Fibroblast of the aortic adventitia (primary cell): ENCODE measurements at regions not wholly inside any gene's neighbourhood (a gene's known extent, or its start where the extent isn't known, plus 50 kb on each side); places are given as distances from the start of the nearest gene placed in this dataset.
A peak's percentile ranks its signal among the peaks of the same experiment; 100 is the strongest.

Experiments used
- DNase-seq: peaks from one replicate; pipeline ENCODE4 v3.0.0-alpha.2; 2010; ENCODE audit warnings: low read depth
- H3K4me3 ChIP-seq: 2 replicates; pipeline ENCODE4 v1.5.1; 2011; ENCODE audit warnings: low read depth, mild to moderate bottlenecking, control low read depth, low read length, moderate library complexity
- CTCF ChIP-seq: IDR thresholded peaks from 2 replicates; pipeline ENCODE4 v1.5.1; 2011; ENCODE audit warnings: mild to moderate bottlenecking, low read length, control low read depth, inconsistent platforms; ENCODE audit not compliant: insufficient read depth

- no peak for TF ChIP-seq CTCF
- no peak overlapping the region for H3K4me3 ChIP-seq
- DNase-seq = peak; percentile 87
Observed at GRCh38 chr3:117788061-117788460, 1078.5 kb downstream of the TUSC7 start.

DNA sequence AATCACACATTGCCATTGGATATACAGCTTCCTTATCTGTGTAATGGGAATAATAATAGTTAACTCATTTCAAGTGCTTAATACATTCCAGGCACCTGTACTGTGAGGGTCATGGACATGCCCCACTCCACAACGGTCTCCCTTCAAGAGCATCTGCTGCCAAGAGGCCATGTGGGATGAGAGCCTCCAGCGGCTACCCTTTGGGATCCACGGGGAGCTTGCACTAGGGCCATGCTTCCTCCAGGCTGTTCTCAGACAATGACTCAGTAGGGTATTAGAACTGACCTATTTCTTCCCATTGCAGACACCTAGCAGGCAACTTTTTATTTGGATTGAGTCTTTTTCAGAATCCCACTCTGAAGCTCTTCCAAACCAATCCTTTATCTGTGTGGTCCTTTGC is 1078.9 kb downstream of the TUSC7 start:
- DNase-seq = no peak

DNA sequence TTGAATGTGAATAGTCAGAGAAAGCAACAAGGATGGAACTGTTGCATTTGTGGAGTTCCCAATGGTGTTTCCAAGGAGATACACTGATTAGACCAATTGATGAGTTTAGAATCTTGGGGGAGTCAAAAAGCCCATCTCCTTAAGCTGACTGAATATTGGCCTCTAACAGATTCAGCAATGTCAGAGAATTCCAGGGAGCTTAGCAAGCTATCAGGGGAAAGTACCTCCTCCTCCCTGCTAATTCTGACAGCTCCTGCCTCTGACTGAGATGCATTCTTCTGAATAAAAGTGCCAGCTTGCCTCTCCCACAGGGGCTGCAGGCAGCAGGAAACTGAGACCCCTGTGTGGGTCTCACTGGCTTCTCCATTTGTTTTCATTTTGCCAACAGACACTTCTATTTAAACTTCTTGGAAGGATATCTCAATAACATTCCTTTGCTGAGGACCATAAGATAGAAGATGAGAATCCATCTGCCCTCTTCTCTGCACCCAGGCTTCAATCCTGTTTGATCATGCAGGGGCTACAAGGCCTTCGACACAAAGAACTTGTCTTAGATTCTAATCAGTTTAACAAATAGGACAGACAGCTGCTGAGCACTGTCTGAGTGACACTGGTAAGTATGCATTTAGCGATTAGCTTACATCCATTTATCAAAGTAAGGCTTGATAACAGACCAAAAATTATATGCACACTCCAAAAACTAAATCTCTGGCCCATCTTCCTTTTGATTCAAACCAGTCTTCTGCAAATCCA is 1080.8 kb downstream of the TUSC7 start:
- DNase-seq = peak; percentile 34
- TF ChIP-seq CTCF = no peak
- no peak overlapping the region for H3K4me3 ChIP-seq

More for the DNA sequence above, 1078.9 kb downstream of the TUSC7 start:
- no peak overlapping the region for H3K4me3 ChIP-seq
- no peak for TF ChIP-seq CTCF

DNA sequence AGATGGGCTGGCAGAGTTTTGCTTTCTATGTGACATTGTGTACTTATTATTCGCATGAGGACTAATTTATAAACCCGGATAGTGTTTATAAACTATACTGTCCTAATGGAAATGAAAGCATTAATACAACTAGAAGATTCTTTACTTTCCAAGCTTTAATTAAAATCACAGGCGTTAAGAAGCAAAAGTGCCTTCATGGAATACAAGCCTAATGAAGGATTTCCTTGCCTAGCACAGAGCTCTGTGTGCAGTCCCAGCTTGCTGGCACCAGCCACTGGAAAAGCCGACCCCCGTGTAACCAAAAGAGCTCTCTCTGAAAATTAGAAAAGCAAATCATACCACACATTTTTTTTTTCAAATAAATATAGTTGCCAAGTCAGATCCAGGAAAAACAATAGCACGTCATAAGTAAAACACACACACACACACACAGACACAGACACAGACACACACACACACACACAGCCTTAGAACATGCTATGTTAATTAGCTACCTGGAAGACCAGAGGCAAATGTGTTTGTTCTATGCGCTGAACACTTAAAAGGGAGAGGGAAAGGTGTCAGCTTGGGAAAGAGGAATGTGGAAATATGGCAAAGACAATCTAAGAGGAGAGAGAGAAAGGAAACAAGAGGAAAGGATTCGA is 1084.2 kb downstream of the TUSC7 start:
- no peak for TF ChIP-seq CTCF
- H3K4me3 ChIP-seq = no peak overlapping the region
- DNase-seq = peak; percentile 25

DNA sequence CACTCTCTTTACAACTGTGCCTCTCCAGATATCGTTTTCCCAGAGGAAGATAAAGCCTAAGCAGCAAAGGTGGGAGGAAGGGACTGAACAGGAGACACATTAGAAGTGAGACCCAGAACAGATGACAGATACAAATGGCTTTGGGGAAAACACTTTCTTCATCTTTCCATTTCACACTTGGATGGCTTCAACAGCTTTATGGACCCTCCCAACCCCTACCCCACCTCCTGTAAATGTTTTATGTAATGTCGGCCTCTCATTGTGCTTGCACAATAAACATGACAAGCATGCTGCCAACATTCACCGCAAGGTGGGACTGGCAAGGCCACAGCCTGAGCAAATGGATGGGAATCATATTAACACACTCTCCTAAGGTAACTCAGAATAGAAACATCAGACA is 1088.6 kb downstream of the TUSC7 start:
- no peak for TF ChIP-seq CTCF
- H3K4me3 ChIP-seq = no peak overlapping the region
- no peak for DNase-seq

- TF ChIP-seq CTCF = no peak
- no peak overlapping the region for H3K4me3 ChIP-seq
- no peak for DNase-seq
Observed at GRCh38 chr3:117798687-117799386, 1089.3 kb downstream of the TUSC7 start.
